ENCODE measurements at regions not wholly inside any gene's neighbourhood (a gene's known extent, or its start where the extent isn't known, plus 50 kb on each side); places are given as distances from the start of the nearest gene placed in this dataset.
"Not testable (repeated sequence)": the region's sequence is repeated elsewhere in the genome, so short reads cannot be mapped to it uniquely, and the experiment has no call there.

- not testable (repeated sequence) for H3K4me3 Mint-ChIP-seq, DNase-seq, H3K9me3 Mint-ChIP-seq, H3K4me1 Mint-ChIP-seq, H3K36me3 Mint-ChIP-seq, H3K27ac Mint-ChIP-seq
- H3K27me3 Mint-ChIP-seq (ENCODE audit: low read depth in 3 of 3), result peaks cover 3 to 13% (median 4%) of the 10 kb centered on the region in 3 donors
Observed at GRCh38 chr20:1731828-1732375, 74.3 kb upstream of the SIRPG start.

DNA sequence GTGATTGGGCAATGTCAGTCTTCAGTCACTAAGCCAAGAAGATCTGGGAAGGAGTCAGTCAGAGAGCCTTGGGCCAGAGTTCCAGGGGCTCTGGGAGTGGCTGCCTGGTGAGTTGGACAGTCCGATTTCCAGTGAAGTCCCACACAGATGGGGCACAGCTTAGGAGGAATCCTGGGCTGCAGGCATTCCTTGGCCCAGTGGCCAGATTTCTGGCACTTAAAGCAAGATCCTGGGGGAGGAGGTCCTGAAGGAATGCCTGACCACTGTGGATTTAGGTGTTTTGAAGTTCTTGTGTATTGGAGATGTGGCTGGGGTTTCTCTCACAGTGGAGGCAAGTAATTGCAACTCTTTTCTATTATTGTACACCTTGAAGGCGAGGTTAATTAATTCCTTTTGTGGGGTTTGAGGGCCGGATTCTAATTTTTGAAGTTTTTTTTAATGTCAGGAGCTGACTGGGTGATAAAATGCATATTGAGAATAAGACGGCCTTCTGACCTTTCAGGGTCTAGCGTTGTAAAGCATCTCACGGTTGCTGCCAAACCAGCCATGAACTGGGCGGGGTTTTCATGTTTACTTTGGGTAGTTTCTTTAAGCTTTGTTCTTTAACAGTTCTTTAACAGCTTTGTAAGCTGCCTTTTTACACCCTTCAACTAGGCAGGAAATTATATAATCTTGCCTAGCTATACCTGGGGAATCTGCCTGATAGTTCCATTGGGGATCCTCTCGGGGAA lies 73.6 kb upstream of the SIRPG start:
- peaks cover 3 to 13% (median 4%) of the 10 kb centered on the region in 3 donors for H3K27me3 Mint-ChIP-seq (ENCODE audit: low read depth in 3 of 3)
- not testable (repeated sequence) for H3K27ac Mint-ChIP-seq, H3K4me3 Mint-ChIP-seq, H3K4me1 Mint-ChIP-seq, H3K36me3 Mint-ChIP-seq, DNase-seq, H3K9me3 Mint-ChIP-seq

- DNase-seq; H3K36me3 Mint-ChIP-seq; H3K4me1 Mint-ChIP-seq; H3K27me3 Mint-ChIP-seq (ENCODE audit: low read depth in 3 of 3); H3K9me3 Mint-ChIP-seq; H3K4me3 Mint-ChIP-seq; H3K27ac Mint-ChIP-seq: not testable (repeated sequence)
Observed at GRCh38 chr20:1727303-1727702, 69.7 kb upstream of the SIRPG start.

DNA sequence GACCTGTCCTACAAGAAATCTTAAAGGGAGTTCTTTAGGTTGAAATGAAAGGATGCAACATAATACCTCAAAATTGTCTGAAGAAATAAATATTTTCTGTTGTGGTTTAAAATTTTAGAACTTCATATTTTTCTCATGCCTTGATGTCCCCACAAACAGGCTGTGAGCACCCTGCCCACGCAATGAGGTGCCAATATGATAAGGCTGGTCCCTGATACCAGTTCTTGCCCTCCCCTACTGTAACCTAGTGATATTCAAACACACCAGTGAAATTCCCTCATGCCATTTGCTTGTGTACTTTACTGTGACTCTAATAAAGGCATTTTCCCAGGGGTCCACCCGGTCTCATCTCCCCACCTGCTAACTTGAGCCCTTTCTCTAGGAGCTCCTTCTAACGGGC lies 67.3 kb upstream of the SIRPG start:
- peaks cover 0 to 9% (median 4%) of the 10 kb centered on the region in 3 donors for H3K27me3 Mint-ChIP-seq (ENCODE audit: low read depth in 3 of 3)
- DNase-seq, result no peak
- no peaks in the 10 kb centered on the region for H3K4me1 Mint-ChIP-seq
- H3K36me3 Mint-ChIP-seq, result no peaks in the 10 kb centered on the region
- no peak overlapping the region for H3K4me3 Mint-ChIP-seq
- no peaks in the 10 kb centered on the region for H3K9me3 Mint-ChIP-seq
- no peak overlapping the region for H3K27ac Mint-ChIP-seq

DNA sequence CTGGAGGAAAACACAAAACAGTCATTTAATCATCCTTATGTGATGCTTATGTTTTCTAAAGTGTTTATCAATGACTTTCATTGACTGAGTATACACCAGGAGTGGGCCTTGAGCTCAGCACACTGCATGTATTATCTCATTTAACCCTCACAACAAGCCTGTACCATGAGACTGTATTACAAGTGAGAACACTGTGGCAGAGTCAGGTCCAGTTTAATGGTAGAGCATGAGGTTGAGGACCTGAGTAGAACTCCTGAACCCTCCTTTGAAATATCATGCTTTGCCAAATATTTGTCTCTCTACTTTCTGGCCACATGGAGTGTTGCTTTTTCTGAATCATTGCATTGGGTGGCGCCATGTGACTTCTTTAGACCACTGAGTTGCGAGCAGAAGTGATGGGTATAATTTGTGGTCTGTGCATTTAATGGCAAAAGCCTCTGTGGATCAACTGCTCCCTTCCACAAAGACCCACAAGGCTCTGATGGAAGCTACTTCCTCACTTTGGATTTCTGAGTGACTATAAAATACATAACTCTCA lies 65.0 kb upstream of the SIRPG start:
- no peak overlapping the region for H3K4me3 Mint-ChIP-seq
- H3K9me3 Mint-ChIP-seq, result no peaks in the 10 kb centered on the region
- H3K4me1 Mint-ChIP-seq, result no peaks in the 10 kb centered on the region
- no peak overlapping the region for H3K27ac Mint-ChIP-seq
- DNase-seq, result no peak
- H3K36me3 Mint-ChIP-seq, result no peaks in the 10 kb centered on the region
- peaks cover 0 to 9% (median 7%) of the 10 kb centered on the region in 3 donors for H3K27me3 Mint-ChIP-seq (ENCODE audit: low read depth in 3 of 3)

GRCh38 chr20:1721687-1722512 lies 64.3 kb upstream of the SIRPG start:
- peaks cover 0 to 9% (median 7%) of the 10 kb centered on the region in 3 donors for H3K27me3 Mint-ChIP-seq (ENCODE audit: low read depth in 3 of 3)
- no peaks in the 10 kb centered on the region for H3K9me3 Mint-ChIP-seq
- H3K4me3 Mint-ChIP-seq, result no peak overlapping the region
- no peak overlapping the region for H3K27ac Mint-ChIP-seq
- DNase-seq, result no peak
- no peaks in the 10 kb centered on the region for H3K4me1 Mint-ChIP-seq
- no peaks in the 10 kb centered on the region for H3K36me3 Mint-ChIP-seq

- H3K27ac Mint-ChIP-seq, result no peak overlapping the region
Observed at GRCh38 chr20:1720845-1721475, 63.4 kb upstream of the SIRPG start.

DNA sequence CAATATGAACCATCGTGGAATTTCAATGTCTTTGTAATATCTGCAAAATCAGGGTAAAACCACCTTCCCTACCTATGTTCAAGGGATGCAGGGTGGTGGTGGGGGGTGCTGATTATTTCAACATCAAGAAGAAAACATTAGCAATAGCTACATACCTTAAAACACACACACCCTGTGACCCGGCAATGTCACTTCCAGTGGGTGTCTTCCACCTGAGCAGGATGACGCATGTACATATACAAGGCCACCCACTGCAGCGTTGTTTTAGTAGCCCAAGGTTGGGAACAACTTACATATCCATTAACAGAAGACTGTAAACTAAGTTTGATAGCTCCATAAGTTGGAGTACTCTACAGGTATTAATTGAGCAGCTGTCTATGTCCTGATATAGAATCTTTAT lies 62.6 kb upstream of the SIRPG start:
- Mint-ChIP-seq H3K4me3 (no peak overlapping the region), H3K9me3 (no peaks in the 10 kb centered on the region), H3K4me1 (no peaks in the 10 kb centered on the region), H3K36me3 (no peaks in the 10 kb centered on the region), H3K27me3 (ENCODE audit: low read depth in 3 of 3) (peaks cover 0 to 10% (median 9%) of the 10 kb centered on the region in 3 donors), H3K27ac (no peak overlapping the region)
- no peak for DNase-seq

More at GRCh38 chr20:1720845-1721475, 63.4 kb upstream of the SIRPG start:
- Mint-ChIP-seq H3K36me3 (no peaks in the 10 kb centered on the region), H3K4me3 (no peak overlapping the region), H3K9me3 (no peaks in the 10 kb centered on the region), H3K27me3 (ENCODE audit: low read depth in 3 of 3) (peaks cover 0 to 9% (median 7%) of the 10 kb centered on the region in 3 donors), H3K4me1 (no peaks in the 10 kb centered on the region)
- no peak for DNase-seq

GRCh38 chr20:1718604-1719384 lies 61.2 kb upstream of the SIRPG start:
- H3K27ac Mint-ChIP-seq, result no peak overlapping the region

GRCh38 chr20:1712634-1713624 lies 55.4 kb upstream of the SIRPG start:
- Mint-ChIP-seq H3K27me3 (ENCODE audit: low read depth in 3 of 3) (peaks cover 4 to 6% (median 4%) of the 10 kb centered on the region in 3 donors), H3K9me3 (no peaks in the 10 kb centered on the region), H3K4me3 (no peak overlapping the region), H3K4me1 (no peaks in the 10 kb centered on the region), H3K27ac (no peak overlapping the region), H3K36me3 (no peaks in the 10 kb centered on the region)
- no peak for DNase-seq

More at GRCh38 chr20:1718604-1719384, 61.2 kb upstream of the SIRPG start:
- Mint-ChIP-seq H3K9me3 (no peaks in the 10 kb centered on the region), H3K36me3 (no peaks in the 10 kb centered on the region), H3K27me3 (ENCODE audit: low read depth in 3 of 3) (peaks cover 2 to 9% (median 6%) of the 10 kb centered on the region in 3 donors), H3K4me3 (no peak overlapping the region), H3K4me1 (no peaks in the 10 kb centered on the region)
- no peak for DNase-seq

DNA sequence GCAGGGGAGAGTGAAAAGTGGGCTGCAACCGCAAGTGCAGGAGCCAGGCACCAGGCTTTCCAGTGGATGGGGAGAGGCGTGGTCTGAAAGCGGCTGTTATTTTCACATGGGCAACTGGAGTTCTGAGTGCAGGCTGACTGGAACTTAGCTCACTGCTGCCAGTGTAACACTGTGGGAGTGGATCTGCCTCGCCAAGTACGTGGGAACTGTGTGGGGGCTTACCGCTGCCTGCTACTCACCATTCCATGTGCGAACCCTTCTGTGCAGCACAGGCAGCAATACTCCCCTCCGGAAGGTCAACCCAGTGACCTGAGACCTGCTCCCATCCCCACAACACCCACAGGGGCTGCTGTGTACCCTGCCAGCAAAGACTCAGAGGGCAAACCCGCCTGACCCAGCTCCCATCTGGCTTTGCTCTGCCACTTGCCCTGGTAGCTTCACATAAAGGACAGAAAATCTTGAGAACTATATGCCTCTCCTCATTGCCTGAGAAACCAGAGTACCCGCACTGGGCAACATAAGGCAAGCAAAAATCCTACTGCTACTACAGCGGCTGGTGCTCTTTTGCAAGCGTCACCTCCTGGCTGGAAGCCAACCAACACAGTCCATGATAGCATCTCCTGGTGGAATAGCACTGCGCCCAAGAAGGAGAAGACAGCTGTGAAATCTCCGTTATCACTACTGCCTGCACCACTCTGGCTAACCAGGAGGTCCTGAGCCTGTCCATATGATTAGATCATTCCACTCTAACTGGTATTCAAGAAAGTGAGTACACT lies 54.4 kb upstream of the SIRPG start:
- H3K4me1 Mint-ChIP-seq, result no peaks in the 10 kb centered on the region
- no peak overlapping the region for H3K27ac Mint-ChIP-seq
- no peaks in the 10 kb centered on the region for H3K36me3 Mint-ChIP-seq
- H3K4me3 Mint-ChIP-seq, result no peak overlapping the region
- H3K27me3 Mint-ChIP-seq (ENCODE audit: low read depth in 3 of 3), result peaks cover 4 to 6% (median 4%) of the 10 kb centered on the region in 3 donors
- no peak for DNase-seq
- no peaks in the 10 kb centered on the region for H3K9me3 Mint-ChIP-seq

DNA sequence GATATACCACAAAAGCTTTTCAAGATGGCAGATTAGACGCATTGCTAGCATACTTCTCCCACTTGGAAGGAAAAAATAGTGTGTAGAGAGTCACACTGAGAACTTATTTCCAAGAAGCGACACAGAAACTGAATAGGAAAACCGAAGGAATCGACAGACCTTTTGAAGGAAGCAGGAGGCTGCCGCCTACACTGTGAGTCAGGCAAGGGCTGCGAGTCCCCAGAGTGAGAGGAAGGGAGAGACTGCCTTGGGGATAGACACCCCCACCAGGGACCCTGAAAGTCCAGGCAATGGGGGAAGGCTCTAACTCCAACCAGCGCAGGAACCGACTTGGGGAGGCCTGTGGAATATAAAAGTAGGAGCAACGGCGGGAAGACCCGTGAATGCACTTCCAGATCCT lies 53.7 kb upstream of the SIRPG start:
- Mint-ChIP-seq H3K9me3 (no peaks in the 10 kb centered on the region), H3K27me3 (ENCODE audit: low read depth in 3 of 3) (peaks cover 4 to 6% (median 4%) of the 10 kb centered on the region in 3 donors), H3K27ac (no peak overlapping the region), H3K36me3 (no peaks in the 10 kb centered on the region), H3K4me3 (no peak overlapping the region), H3K4me1 (no peaks in the 10 kb centered on the region)
- DNase-seq, result no peak

Measured in immature natural killer cell (primary cell).